ENCODE measurements at regions not wholly inside any gene's neighbourhood (a gene's known extent, or its start where the extent isn't known, plus 50 kb on each side); places are given as distances from the start of the nearest gene placed in this dataset.

DNA sequence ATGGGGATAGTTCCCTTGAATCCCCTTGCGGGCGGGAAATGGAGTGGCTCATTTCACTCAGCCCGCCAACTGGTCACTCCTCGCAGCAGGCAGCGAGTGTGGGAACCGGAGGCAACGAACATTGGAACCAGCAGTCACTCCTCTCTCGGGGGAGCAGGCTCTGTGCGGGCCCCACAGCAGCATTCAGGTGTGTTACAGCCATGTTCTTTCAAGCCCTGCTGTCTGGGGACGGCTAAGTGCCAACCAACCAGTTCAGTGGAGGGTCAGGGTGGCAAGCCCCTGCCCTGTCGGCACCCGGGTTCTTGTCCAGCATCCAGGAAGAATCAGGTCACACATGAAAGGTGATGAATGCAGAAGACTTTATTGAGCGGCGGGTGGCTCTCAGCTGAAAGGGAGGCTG, 370.5 kb downstream of the NUF2 start:
- Histone ChIP-seq H3K9ac (ENCODE audit: low read depth in 2 of 2, low read length in 2 of 2) (no peak overlapping the region), H3K4me3 (no peak overlapping the region), H3K36me3 (no peaks in the 10 kb centered on the region), H3K4me1 (no peaks in the 10 kb centered on the region), H3K27me3 (no peaks in the 10 kb centered on the region), H3K27ac (no peak overlapping the region), H3K9me3 (no peaks in the 10 kb centered on the region)
- no peak for DNase-seq
- intact Hi-C loops (cut with DNase I): no loop called here
- TF ChIP-seq, protein P1, sequence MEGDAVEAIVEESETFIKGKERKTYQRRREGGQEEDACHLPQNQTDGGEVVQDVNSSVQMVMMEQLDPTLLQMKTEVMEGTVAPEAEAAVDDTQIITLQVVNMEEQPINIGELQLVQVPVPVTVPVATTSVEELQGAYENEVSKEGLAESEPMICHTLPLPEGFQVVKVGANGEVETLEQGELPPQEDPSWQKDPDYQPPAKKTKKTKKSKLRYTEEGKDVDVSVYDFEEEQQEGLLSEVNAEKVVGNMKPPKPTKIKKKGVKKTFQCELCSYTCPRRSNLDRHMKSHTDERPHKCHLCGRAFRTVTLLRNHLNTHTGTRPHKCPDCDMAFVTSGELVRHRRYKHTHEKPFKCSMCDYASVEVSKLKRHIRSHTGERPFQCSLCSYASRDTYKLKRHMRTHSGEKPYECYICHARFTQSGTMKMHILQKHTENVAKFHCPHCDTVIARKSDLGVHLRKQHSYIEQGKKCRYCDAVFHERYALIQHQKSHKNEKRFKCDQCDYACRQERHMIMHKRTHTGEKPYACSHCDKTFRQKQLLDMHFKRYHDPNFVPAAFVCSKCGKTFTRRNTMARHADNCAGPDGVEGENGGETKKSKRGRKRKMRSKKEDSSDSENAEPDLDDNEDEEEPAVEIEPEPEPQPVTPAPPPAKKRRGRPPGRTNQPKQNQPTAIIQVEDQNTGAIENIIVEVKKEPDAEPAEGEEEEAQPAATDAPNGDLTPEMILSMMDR (IDR thresholded peaks at IDR 0.05): no peak

DNA sequence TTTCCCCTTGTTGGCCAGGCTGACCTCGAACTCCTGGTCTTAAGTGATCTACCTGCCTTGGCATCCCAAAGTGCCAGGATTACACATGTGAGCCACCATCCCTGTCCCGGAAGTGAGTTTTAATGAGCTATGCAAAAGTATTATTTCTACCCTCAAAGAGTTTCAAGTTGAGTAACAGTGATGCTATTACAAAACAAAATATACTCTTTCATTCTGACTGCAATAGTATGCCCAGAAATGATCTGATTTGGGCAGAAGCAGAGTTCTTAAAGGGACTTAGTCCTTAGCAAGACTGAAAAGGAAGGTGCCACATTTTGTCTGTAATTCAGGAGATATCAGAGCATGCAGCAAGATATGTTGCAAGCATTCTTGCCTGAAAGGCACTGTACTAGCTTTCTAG, 375.4 kb downstream of the NUF2 start:
- no peak overlapping the region for H3K9ac ChIP-seq (ENCODE audit: low read depth in 2 of 2, low read length in 2 of 2)
- TF ChIP-seq, protein P1 (IDR thresholded peaks at IDR 0.05): no peak
- no peaks in the 10 kb centered on the region for H3K4me1 ChIP-seq
- H3K27ac ChIP-seq: no peak overlapping the region
- no peak for DNase-seq
- no peaks in the 10 kb centered on the region for H3K27me3 ChIP-seq
- H3K36me3 ChIP-seq: no peaks in the 10 kb centered on the region
- no peak overlapping the region for H3K4me3 ChIP-seq
- intact Hi-C loops (cut with DNase I): no loop called here
- H3K9me3 ChIP-seq: no peaks in the 10 kb centered on the region

DNA sequence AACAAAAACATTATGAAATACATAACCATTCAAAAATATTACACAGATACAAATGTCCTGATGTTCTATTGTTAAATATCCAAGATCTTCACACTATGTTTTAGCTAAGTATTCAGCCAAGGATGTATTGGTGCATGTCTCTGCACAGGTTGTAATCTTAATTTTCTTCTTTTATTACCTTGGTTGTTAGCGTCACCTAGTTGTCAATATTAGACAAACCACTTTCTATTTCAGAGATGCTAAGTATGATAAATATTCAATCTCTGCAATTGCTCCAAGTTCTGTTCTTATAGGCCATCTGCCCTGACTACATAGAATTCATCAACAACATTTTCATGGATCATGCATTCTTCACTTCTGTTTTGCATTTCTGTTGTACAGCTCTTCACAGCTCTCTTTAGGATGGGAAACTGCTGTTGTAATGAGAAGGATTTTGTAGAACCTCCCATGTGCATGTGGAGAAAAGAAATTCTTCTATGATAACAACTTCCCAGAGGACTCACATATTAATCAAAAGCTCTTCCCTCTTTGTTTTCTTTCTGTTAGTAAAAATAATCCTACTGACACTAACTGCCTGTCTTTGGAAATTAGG, 380.1 kb downstream of the NUF2 start:
- H3K27me3 ChIP-seq: no peaks in the 10 kb centered on the region
- no peak overlapping the region for H3K9ac ChIP-seq (ENCODE audit: low read depth in 2 of 2, low read length in 2 of 2)
- no peaks in the 10 kb centered on the region for H3K4me1 ChIP-seq
- no peak overlapping the region for H3K4me3 ChIP-seq
- intact Hi-C loops (cut with DNase I): loop anchor here (10.0 kb wide), 2 partner anchors 137 to 287 kb away; no protein-coding TSS in a partner anchor
- no peaks in the 10 kb centered on the region for H3K9me3 ChIP-seq
- DNase-seq: no peak
- no peak overlapping the region for H3K27ac ChIP-seq
- H3K36me3 ChIP-seq: no peaks in the 10 kb centered on the region
- TF ChIP-seq, protein P1 (IDR thresholded peaks at IDR 0.05): no peak

DNA sequence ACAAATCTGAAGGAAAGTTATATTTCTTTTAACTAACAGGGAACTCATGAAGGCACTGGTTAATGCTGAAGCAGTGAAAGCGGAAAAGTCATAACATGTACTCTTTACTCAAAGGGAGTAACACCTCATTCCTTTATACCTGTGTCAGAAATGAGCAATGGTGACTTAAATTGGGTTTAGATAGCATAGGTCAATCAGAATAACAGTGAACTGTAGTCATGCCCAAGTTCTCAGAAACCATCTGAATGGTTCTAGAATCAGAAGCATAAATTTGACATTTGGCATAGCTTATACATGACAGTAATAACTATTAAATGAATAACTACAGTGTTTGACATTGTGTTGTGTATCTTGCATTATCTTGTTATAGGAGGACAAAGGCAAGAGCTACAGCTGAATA, 382.0 kb downstream of the NUF2 start:
- H3K27ac ChIP-seq: no peak overlapping the region
- intact Hi-C loops (cut with DNase I): loop anchor here (10.0 kb wide), 2 partner anchors 139 to 289 kb away; no protein-coding TSS in a partner anchor
- no peaks in the 10 kb centered on the region for H3K9me3 ChIP-seq
- no peaks in the 10 kb centered on the region for H3K4me1 ChIP-seq
- H3K27me3 ChIP-seq: no peaks in the 10 kb centered on the region
- H3K9ac ChIP-seq (ENCODE audit: low read depth in 2 of 2, low read length in 2 of 2): no peak overlapping the region
- TF ChIP-seq, protein P1 (IDR thresholded peaks at IDR 0.05): no peak
- no peaks in the 10 kb centered on the region for H3K36me3 ChIP-seq
- no peak overlapping the region for H3K4me3 ChIP-seq
- no peak for DNase-seq

DNA sequence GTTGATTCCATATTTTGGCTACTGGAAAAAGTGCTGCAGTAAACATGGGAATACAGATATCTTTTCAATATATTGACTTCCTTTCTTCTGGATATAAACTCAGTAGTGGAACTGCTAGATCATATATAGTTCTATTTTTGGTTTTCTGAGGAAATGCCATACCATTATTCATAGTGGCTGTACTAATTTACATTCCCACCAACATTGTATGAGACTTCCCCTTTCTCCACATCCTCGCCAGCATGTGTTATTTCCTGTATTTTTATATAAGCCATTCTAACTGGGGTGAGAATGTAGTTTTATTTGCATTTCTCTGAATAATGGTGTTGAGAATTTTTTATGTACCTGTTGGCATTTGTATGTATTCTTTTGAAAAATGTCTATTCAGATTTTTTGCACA, 385.2 kb downstream of the NUF2 start:
- Histone ChIP-seq H3K9ac (ENCODE audit: low read depth in 2 of 2, low read length in 2 of 2) (no peak overlapping the region), H3K9me3 (no peaks in the 10 kb centered on the region), H3K36me3 (no peaks in the 10 kb centered on the region), H3K4me1 (no peaks in the 10 kb centered on the region), H3K27me3 (no peaks in the 10 kb centered on the region), H3K27ac (no peak overlapping the region), H3K4me3 (no peak overlapping the region)
- no peak for DNase-seq
- TF ChIP-seq, protein P1 (IDR thresholded peaks at IDR 0.05): no peak
- intact Hi-C loops (cut with DNase I): loop anchor here (10.0 kb wide), 2 partner anchors 142 to 292 kb away; no protein-coding TSS in a partner anchor
